ENCODE measurements at regions not wholly inside any gene's neighbourhood (a gene's known extent, or its start where the extent isn't known, plus 50 kb on each side); places are given as distances from the start of the nearest gene placed in this dataset.
"Not testable (repeated sequence)": the region's sequence is repeated elsewhere in the genome, so short reads cannot be mapped to it uniquely, and the experiment has no call there.

- not testable (repeated sequence) for DNase-seq (ENCODE audit: low read depth); H3K4me3 ChIP-seq (ENCODE audit: low read length)
Measured at GRCh38 chr11:4315292-4315691, 52.9 kb downstream of the OR52B4 start.

GRCh38 chr11:4277225-4277624 lies 91.0 kb downstream of the OR52B4 start:
- not testable (repeated sequence) for DNase-seq (ENCODE audit: low read depth)

GRCh38 chr11:4251085-4251484 lies 117.1 kb downstream of the OR52B4 start:
- not testable (repeated sequence) for DNase-seq (ENCODE audit: low read depth)

More at GRCh38 chr11:4277225-4277624, 91.0 kb downstream of the OR52B4 start:
- not testable (repeated sequence) for H3K4me3 ChIP-seq (ENCODE audit: low read length)

GRCh38 chr11:4249475-4249874 lies 118.7 kb downstream of the OR52B4 start:
- not testable (repeated sequence) for H3K4me3 ChIP-seq (ENCODE audit: low read length); DNase-seq (ENCODE audit: low read depth)

More at GRCh38 chr11:4251085-4251484, 117.1 kb downstream of the OR52B4 start:
- not testable (repeated sequence) for H3K4me3 ChIP-seq (ENCODE audit: low read length)

- DNase-seq (ENCODE audit: low read depth); H3K4me3 ChIP-seq (ENCODE audit: low read length): not testable (repeated sequence)
Measured at GRCh38 chr11:4237771-4238170, 130.4 kb downstream of the OR52B4 start.

- not testable (repeated sequence) for H3K4me3 ChIP-seq (ENCODE audit: low read length); DNase-seq (ENCODE audit: low read depth)
Measured at GRCh38 chr11:4218857-4219256, 124.3 kb downstream of the RRM1 start.

GRCh38 chr11:4213746-4214145 lies 119.1 kb downstream of the RRM1 start:
- H3K4me3 ChIP-seq (ENCODE audit: low read length), result no peak overlapping the region
- DNase-seq (ENCODE audit: low read depth), result no peak
- no peak for TF ChIP-seq CTCF (conservative IDR thresholded peaks at IDR 0.05; ENCODE audit: low read length)

- TF ChIP-seq CTCF (conservative IDR thresholded peaks at IDR 0.05; ENCODE audit: low read length), result no peak
- DNase-seq (ENCODE audit: low read depth), result no peak
- H3K4me3 ChIP-seq (ENCODE audit: low read length), result no peak overlapping the region
Measured at GRCh38 chr11:4211991-4212390, 117.4 kb downstream of the RRM1 start.

GRCh38 chr11:4203603-4204360 lies 109.2 kb downstream of the RRM1 start:
- H3K4me3 ChIP-seq (ENCODE audit: low read length), result no peak overlapping the region
- TF ChIP-seq CTCF (conservative IDR thresholded peaks at IDR 0.05; ENCODE audit: low read length), result 0 out of 2 replicates have a peak, but pooled peaks have one; percentile 4
- DNase-seq (ENCODE audit: low read depth), result no peak

- no peak for DNase-seq (ENCODE audit: low read depth)
- H3K4me3 ChIP-seq (ENCODE audit: low read length), result no peak overlapping the region
- no peak for TF ChIP-seq CTCF (conservative IDR thresholded peaks at IDR 0.05; ENCODE audit: low read length)
Measured at GRCh38 chr11:4202749-4203148, 108.2 kb downstream of the RRM1 start.
